K562 (cell line): ENCODE measurements at regions not wholly inside any gene's neighbourhood (a gene's known extent, or its start where the extent isn't known, plus 50 kb on each side); places are given as distances from the start of the nearest gene placed in this dataset.

Experiments
- ARNT ChIP-seq, 2 experiments: fragments of 450-650 bp; IDR thresholded peaks; 2 replicates each; pipeline ENCODE4 v1.6.1; 2016; ENCODE audit warnings: mild to moderate bottlenecking in 1 of 2
- BRCA1 ChIP-seq, 2 experiments: fragments of 450-650 bp in 1 of 2; sonication (generic) in 1 of 2; formaldehyde crosslinking in 1 of 2; IDR thresholded peaks; 2 replicates each; pipeline versions ENCODE4 v1.5.0 to v1.6.1; 2017 to 2020; ENCODE audit warnings: mild to moderate bottlenecking in 1 of 2, missing genetic modification reagents in 1 of 2
- EP300 ChIP-seq: IDR thresholded peaks from 2 replicates; pipeline ENCODE4 v1.6.1; 2012; ENCODE audit warnings: low read length, improper control_type of control experiment
- HDAC2 ChIP-seq: fragments of 450-650 bp; IDR thresholded peaks from 2 replicates; pipeline ENCODE4 v1.6.1; 2016; ENCODE audit warnings: mild to moderate bottlenecking
- HDGF ChIP-seq: fragments of 450-650 bp; IDR thresholded peaks from 2 replicates; pipeline ENCODE4 v1.6.1; 2016
- HLTF ChIP-seq: fragments of 450-650 bp; IDR thresholded peaks from 2 replicates; pipeline ENCODE4 v1.6.1; 2016
- SIX5 ChIP-seq, 2 experiments: IDR thresholded peaks; 2 replicates each; pipeline ENCODE4 v1.6.1; 2011; ENCODE audit warnings: low read length in 2 of 2, borderline replicate concordance in 1 of 2, low read depth in 1 of 2, mild to moderate bottlenecking in 1 of 2, moderate library complexity in 1 of 2; ENCODE audit not compliant: insufficient read depth in 1 of 2
- SMARCA5 ChIP-seq: fragments of 450-650 bp; IDR thresholded peaks from 2 replicates; pipeline ENCODE4 v1.6.1; 2016
- U2AF1 ChIP-seq: fragments of 200-400 bp; formaldehyde crosslinking; optimal IDR thresholded peaks from 2 replicates; pipeline ENCODE3; 2017; ENCODE audit warnings: mild to moderate bottlenecking, low read depth, low read length, moderate library complexity
- ZNF217 ChIP-seq: sonication (generic); formaldehyde crosslinking; IDR thresholded peaks from 2 replicates; pipeline ENCODE4 v1.8.0; 2022; ENCODE audit warnings: mild to moderate bottlenecking, missing genetic modification reagents
- TF ChIP-seq, protein P1 (sequence below), 2 experiments: fragments of 450-650 bp in 1 of 2; IDR thresholded peaks; 2 replicates each; pipeline ENCODE4 v1.6.1; 2011 to 2017; ENCODE audit warnings: low read depth in 2 of 2, antibody characterized with exemption in 1 of 2, borderline replicate concordance in 1 of 2, low read length in 1 of 2, mild to moderate bottlenecking in 1 of 2, mixed read lengths in 1 of 2; ENCODE audit not compliant: control insufficient read depth in 1 of 2
- TF ChIP-seq, protein P2 (sequence below), 3 experiments: IDR thresholded peaks in 2 of 3; conservative IDR thresholded peaks in 1 of 3; 2 replicates each; pipeline ENCODE4 v1.5.1; 2011 to 2012; ENCODE audit warnings: low read length in 3 of 3, mild to moderate bottlenecking in 3 of 3, control low read depth in 2 of 3, improper control_type of control experiment in 1 of 3, inconsistent platforms in 1 of 3, low read depth in 1 of 3, mixed read lengths in 1 of 3, moderate library complexity in 1 of 3; ENCODE audit not compliant: insufficient read depth in 2 of 3

DNA sequence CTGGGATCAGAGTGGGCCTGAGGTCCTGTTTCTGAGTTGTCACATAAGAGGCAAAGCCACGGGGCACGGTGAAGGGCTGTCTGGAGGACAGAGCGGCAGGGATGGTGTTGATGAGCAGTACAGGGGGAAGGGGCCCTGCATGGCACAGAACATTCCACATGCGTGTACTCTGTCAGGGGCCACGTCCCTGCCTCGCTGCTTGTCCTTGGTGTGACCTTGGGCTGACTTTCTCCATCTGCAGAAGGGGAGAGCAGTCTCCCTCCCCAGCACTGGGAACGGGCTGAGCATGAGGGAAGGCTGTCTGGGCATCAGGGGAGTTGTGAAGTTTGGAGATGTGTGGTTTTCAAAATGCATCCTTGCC lies 71.5 kb upstream of the GSE1 start:
- TF ChIP-seq, protein P1, sequence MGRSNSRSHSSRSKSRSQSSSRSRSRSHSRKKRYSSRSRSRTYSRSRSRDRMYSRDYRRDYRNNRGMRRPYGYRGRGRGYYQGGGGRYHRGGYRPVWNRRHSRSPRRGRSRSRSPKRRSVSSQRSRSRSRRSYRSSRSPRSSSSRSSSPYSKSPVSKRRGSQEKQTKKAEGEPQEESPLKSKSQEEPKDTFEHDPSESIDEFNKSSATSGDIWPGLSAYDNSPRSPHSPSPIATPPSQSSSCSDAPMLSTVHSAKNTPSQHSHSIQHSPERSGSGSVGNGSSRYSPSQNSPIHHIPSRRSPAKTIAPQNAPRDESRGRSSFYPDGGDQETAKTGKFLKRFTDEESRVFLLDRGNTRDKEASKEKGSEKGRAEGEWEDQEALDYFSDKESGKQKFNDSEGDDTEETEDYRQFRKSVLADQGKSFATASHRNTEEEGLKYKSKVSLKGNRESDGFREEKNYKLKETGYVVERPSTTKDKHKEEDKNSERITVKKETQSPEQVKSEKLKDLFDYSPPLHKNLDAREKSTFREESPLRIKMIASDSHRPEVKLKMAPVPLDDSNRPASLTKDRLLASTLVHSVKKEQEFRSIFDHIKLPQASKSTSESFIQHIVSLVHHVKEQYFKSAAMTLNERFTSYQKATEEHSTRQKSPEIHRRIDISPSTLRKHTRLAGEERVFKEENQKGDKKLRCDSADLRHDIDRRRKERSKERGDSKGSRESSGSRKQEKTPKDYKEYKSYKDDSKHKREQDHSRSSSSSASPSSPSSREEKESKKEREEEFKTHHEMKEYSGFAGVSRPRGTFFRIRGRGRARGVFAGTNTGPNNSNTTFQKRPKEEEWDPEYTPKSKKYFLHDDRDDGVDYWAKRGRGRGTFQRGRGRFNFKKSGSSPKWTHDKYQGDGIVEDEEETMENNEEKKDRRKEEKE (IDR thresholded peaks at IDR 0.05; ENCODE audit: borderline replicate concordance in 1 of 2, control insufficient read depth in 1 of 2, low read depth in 2 of 2, low read length in 1 of 2), result no peak
- no peak for TF ChIP-seq U2AF1
- TF ChIP-seq ARNT (IDR thresholded peaks at IDR 0.05), result no peak
- TF ChIP-seq, protein P2, sequence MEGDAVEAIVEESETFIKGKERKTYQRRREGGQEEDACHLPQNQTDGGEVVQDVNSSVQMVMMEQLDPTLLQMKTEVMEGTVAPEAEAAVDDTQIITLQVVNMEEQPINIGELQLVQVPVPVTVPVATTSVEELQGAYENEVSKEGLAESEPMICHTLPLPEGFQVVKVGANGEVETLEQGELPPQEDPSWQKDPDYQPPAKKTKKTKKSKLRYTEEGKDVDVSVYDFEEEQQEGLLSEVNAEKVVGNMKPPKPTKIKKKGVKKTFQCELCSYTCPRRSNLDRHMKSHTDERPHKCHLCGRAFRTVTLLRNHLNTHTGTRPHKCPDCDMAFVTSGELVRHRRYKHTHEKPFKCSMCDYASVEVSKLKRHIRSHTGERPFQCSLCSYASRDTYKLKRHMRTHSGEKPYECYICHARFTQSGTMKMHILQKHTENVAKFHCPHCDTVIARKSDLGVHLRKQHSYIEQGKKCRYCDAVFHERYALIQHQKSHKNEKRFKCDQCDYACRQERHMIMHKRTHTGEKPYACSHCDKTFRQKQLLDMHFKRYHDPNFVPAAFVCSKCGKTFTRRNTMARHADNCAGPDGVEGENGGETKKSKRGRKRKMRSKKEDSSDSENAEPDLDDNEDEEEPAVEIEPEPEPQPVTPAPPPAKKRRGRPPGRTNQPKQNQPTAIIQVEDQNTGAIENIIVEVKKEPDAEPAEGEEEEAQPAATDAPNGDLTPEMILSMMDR (IDR thresholded peaks at IDR 0.05 in 2 of 3, conservative IDR thresholded peaks at IDR 0.05 in 1 of 3; ENCODE audit: insufficient read depth in 2 of 3, low read depth in 1 of 3, low read length in 3 of 3), result no peak
- TF ChIP-seq EP300, result no peak
- no peak for TF ChIP-seq HLTF
- no peak for TF ChIP-seq SIX5 (IDR thresholded peaks at IDR 0.05; ENCODE audit: borderline replicate concordance in 1 of 2, insufficient read depth in 1 of 2, low read depth in 1 of 2, low read length in 2 of 2)
- TF ChIP-seq SMARCA5, result no peak
- no peak for TF ChIP-seq ZNF217 (CRISPR knock-in tag)
- no peak for TF ChIP-seq BRCA1 (IDR thresholded peaks at IDR 0.05)
- TF ChIP-seq BRCA1 (CRISPR knock-in tag; IDR thresholded peaks at IDR 0.05), result no peak
- no peak for TF ChIP-seq HDGF
- TF ChIP-seq HDAC2, result no peak
